MM.1S (cell line): ENCODE measurements at regions not wholly inside any gene's neighbourhood (a gene's known extent, or its start where the extent isn't known, plus 50 kb on each side); places are given as distances from the start of the nearest gene placed in this dataset.

Experiments used
- DNase-seq: peaks from one replicate; pipeline ENCODE4 v3.0.0-alpha.2; 2015
- H2AFZ ChIP-seq: fragments of 300-600 bp; sonication (generic); 2 replicates; pipeline ENCODE4 v1.6.0; 2016; ENCODE audit warnings: antibody characterized with exemption, low read length
- H3F3A ChIP-seq: fragments of 300-600 bp; sonication (generic); 2 replicates; pipeline ENCODE4 v1.6.1; 2016; ENCODE audit warnings: mild to moderate bottlenecking, antibody characterized with exemption, low read length, moderate library complexity, mixed read lengths; ENCODE audit not compliant: insufficient read depth
- H3K27ac ChIP-seq: fragments of 300-600 bp; sonication (generic); 2 replicates; pipeline ENCODE4 v1.5.1; 2016; ENCODE audit warnings: mild to moderate bottlenecking, low read length
- H3K27me3 ChIP-seq: fragments of 300-600 bp; sonication (generic); replicated peaks from 2 replicates; pipeline ENCODE4 v1.6.0; 2016; ENCODE audit warnings: low read length; ENCODE audit not compliant: insufficient read depth
- H3K36me3 ChIP-seq: fragments of 300-600 bp; sonication (generic); replicated peaks from 2 replicates; pipeline ENCODE4 v1.6.1; 2016; ENCODE audit warnings: mild to moderate bottlenecking, low read length, mixed read lengths; ENCODE audit not compliant: insufficient read depth
- H3K4me1 ChIP-seq: fragments of 300-600 bp; sonication (generic); 2 replicates; pipeline ENCODE4 v1.6.1; 2016; ENCODE audit warnings: low read length, mixed read lengths
- H3K4me2 ChIP-seq: fragments of 300-600 bp; sonication (generic); 2 replicates; pipeline ENCODE4 v1.6.0; 2016; ENCODE audit warnings: low read depth, low read length
- H3K4me3 ChIP-seq: fragments of 300-600 bp; sonication (generic); 2 replicates; pipeline ENCODE4 v1.5.1; 2016; ENCODE audit warnings: low read length, mixed read lengths
- H3K79me2 ChIP-seq: fragments of 300-600 bp; sonication (generic); 2 replicates; pipeline ENCODE4 v1.6.1; 2016; ENCODE audit warnings: mixed run types, low read length, mixed read lengths
- H3K9ac ChIP-seq: fragments of 300-600 bp; sonication (generic); 2 replicates; pipeline ENCODE4 v1.6.1; 2016; ENCODE audit warnings: low read length, mixed read lengths
- H3K9me2 ChIP-seq: fragments of 300-600 bp; sonication (generic); replicated peaks from 2 replicates; pipeline ENCODE4 v1.6.1; 2016; ENCODE audit warnings: mild to moderate bottlenecking, low read length, mixed read lengths; ENCODE audit not compliant: insufficient read depth
- H3K9me3 ChIP-seq: fragments of 300-600 bp; sonication (generic); replicated peaks from 2 replicates; pipeline ENCODE4 v1.6.1; 2016; ENCODE audit warnings: mild to moderate bottlenecking, low read length, mixed read lengths; ENCODE audit not compliant: insufficient read depth
- H4K20me1 ChIP-seq: fragments of 300-600 bp; sonication (generic); 2 replicates; pipeline ENCODE4 v1.6.1; 2016; ENCODE audit warnings: mild to moderate bottlenecking, low read length, moderate library complexity, mixed read lengths; ENCODE audit not compliant: insufficient read depth
- EZH2 ChIP-seq: fragments of 300-600 bp; sonication (generic); optimal IDR thresholded peaks from 2 replicates; pipeline ENCODE3; 2017; ENCODE audit warnings: low read depth, mild to moderate bottlenecking, antibody characterized with exemption, low read length, mixed read lengths
- EZH2phosphoT487 ChIP-seq: fragments of 300-600 bp; sonication (generic); IDR thresholded peaks from 2 replicates; pipeline ENCODE4 v1.6.1; 2018; ENCODE audit warnings: antibody characterized with exemption, low read length
- TF ChIP-seq, protein P1 (sequence below): fragments of 300-600 bp; sonication (generic); IDR thresholded peaks from 2 replicates; pipeline ENCODE4 v1.5.1; 2016; ENCODE audit warnings: antibody characterized with exemption, low read length, mixed read lengths

DNA sequence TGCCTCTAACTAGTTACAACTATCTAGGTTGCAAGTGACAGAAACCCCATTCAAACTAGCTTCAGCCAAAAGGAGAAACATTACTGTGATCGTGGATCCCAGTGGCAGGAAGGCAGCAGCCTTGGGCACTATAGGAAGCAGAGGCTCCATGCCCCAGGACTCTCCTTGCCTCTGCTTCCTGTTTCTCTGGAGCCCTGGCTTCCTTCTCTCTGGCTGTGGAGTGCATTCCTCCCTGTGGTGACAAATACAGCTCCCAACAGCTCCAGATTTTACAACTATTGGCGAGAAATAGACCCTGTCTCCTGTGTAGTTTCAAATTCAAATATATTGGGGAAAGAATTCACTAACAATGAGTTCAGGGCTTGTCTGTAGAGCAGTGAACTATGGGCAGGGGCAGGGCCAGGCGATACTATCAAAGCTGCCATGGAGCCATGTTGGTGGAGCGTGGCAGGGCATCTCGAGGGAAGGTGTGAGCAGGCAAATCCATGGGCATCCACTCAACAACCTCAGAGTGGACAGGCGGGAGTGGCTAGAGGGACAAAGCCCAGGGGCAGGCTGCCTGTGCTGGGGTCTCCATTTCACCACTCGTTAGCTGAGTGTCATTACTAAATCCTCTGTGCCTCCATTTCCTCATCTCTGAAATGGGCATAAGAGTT is 189.5 kb downstream of the ERCC6L2 start:
- Histone ChIP-seq H4K20me1 (no peaks in the 10 kb centered on the region), H2AFZ (no peak overlapping the region), H3K27me3 (no peaks in the 10 kb centered on the region), H3K4me3 (no peak overlapping the region), H3K36me3 (no peaks in the 10 kb centered on the region), H3F3A (no peaks in the 10 kb centered on the region), H3K79me2 (no peaks in the 10 kb centered on the region), H3K4me1 (no peaks in the 10 kb centered on the region), H3K4me2 (no peak overlapping the region), H3K27ac (no peak overlapping the region), H3K9ac (no peak overlapping the region), H3K9me2 (no peaks in the 10 kb centered on the region), H3K9me3 (no peaks in the 10 kb centered on the region)
- no peak for DNase-seq
- TF ChIP-seq, protein P1, sequence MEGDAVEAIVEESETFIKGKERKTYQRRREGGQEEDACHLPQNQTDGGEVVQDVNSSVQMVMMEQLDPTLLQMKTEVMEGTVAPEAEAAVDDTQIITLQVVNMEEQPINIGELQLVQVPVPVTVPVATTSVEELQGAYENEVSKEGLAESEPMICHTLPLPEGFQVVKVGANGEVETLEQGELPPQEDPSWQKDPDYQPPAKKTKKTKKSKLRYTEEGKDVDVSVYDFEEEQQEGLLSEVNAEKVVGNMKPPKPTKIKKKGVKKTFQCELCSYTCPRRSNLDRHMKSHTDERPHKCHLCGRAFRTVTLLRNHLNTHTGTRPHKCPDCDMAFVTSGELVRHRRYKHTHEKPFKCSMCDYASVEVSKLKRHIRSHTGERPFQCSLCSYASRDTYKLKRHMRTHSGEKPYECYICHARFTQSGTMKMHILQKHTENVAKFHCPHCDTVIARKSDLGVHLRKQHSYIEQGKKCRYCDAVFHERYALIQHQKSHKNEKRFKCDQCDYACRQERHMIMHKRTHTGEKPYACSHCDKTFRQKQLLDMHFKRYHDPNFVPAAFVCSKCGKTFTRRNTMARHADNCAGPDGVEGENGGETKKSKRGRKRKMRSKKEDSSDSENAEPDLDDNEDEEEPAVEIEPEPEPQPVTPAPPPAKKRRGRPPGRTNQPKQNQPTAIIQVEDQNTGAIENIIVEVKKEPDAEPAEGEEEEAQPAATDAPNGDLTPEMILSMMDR = no peak
- TF ChIP-seq EZH2 (no peak), EZH2phosphoT487 (no peak)

DNA sequence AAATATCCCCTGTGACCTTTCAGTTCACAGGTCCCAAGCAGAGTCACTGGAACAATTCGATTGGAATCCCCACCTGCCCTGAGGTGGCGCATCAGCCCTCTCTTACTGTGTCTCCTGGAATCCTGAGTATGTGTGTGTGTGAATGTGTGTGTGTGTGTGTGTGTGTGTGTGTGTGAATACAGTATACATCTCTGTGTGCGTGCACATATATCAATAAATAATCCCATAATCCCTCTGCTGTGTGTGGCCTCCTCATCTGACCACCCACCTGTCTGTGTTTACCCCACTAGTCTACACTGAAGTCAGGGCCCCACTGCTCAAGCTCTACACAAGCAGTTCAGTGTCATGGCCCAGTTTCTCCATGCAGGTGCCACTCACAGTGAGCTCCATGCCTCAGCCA is 187.4 kb downstream of the ERCC6L2 start:
- Histone ChIP-seq H3K79me2 (no peaks in the 10 kb centered on the region), H3K27me3 (no peaks in the 10 kb centered on the region), H4K20me1 (no peaks in the 10 kb centered on the region), H3K9me2 (no peaks in the 10 kb centered on the region), H3K9ac (no peak overlapping the region), H3K4me1 (no peaks in the 10 kb centered on the region), H3K9me3 (no peaks in the 10 kb centered on the region), H3K4me3 (no peak overlapping the region), H3K36me3 (no peaks in the 10 kb centered on the region), H3F3A (no peaks in the 10 kb centered on the region), H3K4me2 (no peak overlapping the region), H3K27ac (no peak overlapping the region), H2AFZ (no peak overlapping the region)
- DNase-seq = no peak
- TF ChIP-seq EZH2phosphoT487 (no peak), EZH2 (no peak)
- TF ChIP-seq, protein P1 = no peak

DNA sequence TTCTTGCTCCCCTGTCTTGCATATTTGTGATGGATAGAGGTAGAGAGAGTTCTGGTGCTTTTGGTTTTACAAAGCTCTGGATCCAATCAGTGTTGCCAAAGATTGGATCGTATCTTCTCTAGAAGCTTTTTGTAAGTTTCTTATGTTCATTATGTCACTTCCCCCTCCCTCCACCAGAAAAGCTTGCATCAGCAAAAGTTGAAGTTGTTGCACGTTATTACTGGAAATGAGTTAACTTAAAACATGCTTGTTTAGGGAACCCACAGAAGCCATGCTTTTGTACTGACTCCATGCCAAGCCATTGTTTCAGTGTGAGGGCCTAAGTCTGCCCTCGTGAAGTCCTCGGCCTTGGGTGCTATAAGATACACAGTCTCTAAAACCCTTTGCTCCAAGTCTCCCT is 186.5 kb downstream of the ERCC6L2 start:
- no peak overlapping the region for H3K27ac ChIP-seq
- DNase-seq = no peak
- no peaks in the 10 kb centered on the region for H3K9me2 ChIP-seq
- no peaks in the 10 kb centered on the region for H3K4me1 ChIP-seq
- no peak overlapping the region for H3K4me2 ChIP-seq
- no peak overlapping the region for H2AFZ ChIP-seq
- no peak overlapping the region for H3K4me3 ChIP-seq
- no peaks in the 10 kb centered on the region for H3F3A ChIP-seq
- H4K20me1 ChIP-seq = no peaks in the 10 kb centered on the region
- H3K36me3 ChIP-seq = no peaks in the 10 kb centered on the region
- no peak overlapping the region for H3K9ac ChIP-seq
- no peaks in the 10 kb centered on the region for H3K79me2 ChIP-seq
- no peaks in the 10 kb centered on the region for H3K27me3 ChIP-seq
- no peaks in the 10 kb centered on the region for H3K9me3 ChIP-seq
- no peak for TF ChIP-seq EZH2
- TF ChIP-seq, protein P1 = no peak
- no peak for TF ChIP-seq EZH2phosphoT487
